GM12801 (cell line): ENCODE measurements at regions not wholly inside any gene's neighbourhood (a gene's known extent, or its start where the extent isn't known, plus 50 kb on each side); places are given as distances from the start of the nearest gene placed in this dataset.

ENCODE experiments used
- CTCF ChIP-seq: IDR thresholded peaks from one replicate; pipeline ENCODE4 v1.5.1; 2011; ENCODE audit warnings: control low read depth; ENCODE audit not compliant: insufficient read length; ENCODE audit errors: extremely low read depth

- TF ChIP-seq CTCF: no peak
These were observed 213.2 kb upstream of the RPL38 start for GRCh38 chr17:73990290-73990689.

- no peak for TF ChIP-seq CTCF
These were observed 212.2 kb upstream of the RPL38 start for GRCh38 chr17:73991260-73991659.

- TF ChIP-seq CTCF: no peak
These were observed 208.5 kb upstream of the RPL38 start for GRCh38 chr17:73994946-73995345.

- TF ChIP-seq CTCF: no peak
These were observed 206.4 kb upstream of the RPL38 start for GRCh38 chr17:73997059-73997458.

GRCh38 chr17:73998249-73998648 lies 205.2 kb upstream of the RPL38 start:
- TF ChIP-seq CTCF: no peak

GRCh38 chr17:73998653-73999645 lies 204.5 kb upstream of the RPL38 start:
- no peak for TF ChIP-seq CTCF

- no peak for TF ChIP-seq CTCF
These were observed 202.3 kb upstream of the RPL38 start for GRCh38 chr17:74001145-74001544.
